ENCODE measurements at regions not wholly inside any gene's neighbourhood (a gene's known extent, or its start where the extent isn't known, plus 50 kb on each side); places are given as distances from the start of the nearest gene placed in this dataset.

- DNase-seq (ENCODE audit: insufficient read length, low spot score): no peak
- no peak for FAIRE-seq
- TF ChIP-seq POLR2A (IDR thresholded peaks at IDR 0.05; ENCODE audit: low read depth, low read length): no peak
Observed at GRCh38 chr1:106254748-106255147, 801.7 kb upstream of the PRMT6 start.

GRCh38 chr1:106266786-106267185 lies 789.7 kb upstream of the PRMT6 start:
- TF ChIP-seq POLR2A (IDR thresholded peaks at IDR 0.05; ENCODE audit: low read depth, low read length): no peak
- FAIRE-seq: no peak
- DNase-seq (ENCODE audit: insufficient read length, low spot score): no peak

GRCh38 chr1:106268070-106268469 lies 788.4 kb upstream of the PRMT6 start:
- DNase-seq (ENCODE audit: insufficient read length, low spot score) (no peak), FAIRE-seq (no peak)

GRCh38 chr1:106276871-106277270 lies 779.6 kb upstream of the PRMT6 start:
- no peak for FAIRE-seq
- TF ChIP-seq POLR2A (IDR thresholded peaks at IDR 0.05; ENCODE audit: low read depth, low read length): no peak
- DNase-seq (ENCODE audit: insufficient read length, low spot score): no peak

More at GRCh38 chr1:106268070-106268469, 788.4 kb upstream of the PRMT6 start:
- no peak for TF ChIP-seq POLR2A (IDR thresholded peaks at IDR 0.05; ENCODE audit: low read depth, low read length)

- FAIRE-seq (no peak), DNase-seq (ENCODE audit: insufficient read length, low spot score) (no peak)
- no peak for TF ChIP-seq POLR2A (IDR thresholded peaks at IDR 0.05; ENCODE audit: low read depth, low read length)
Observed at GRCh38 chr1:106277786-106278185, 778.7 kb upstream of the PRMT6 start.

GRCh38 chr1:106278716-106279115 lies 777.8 kb upstream of the PRMT6 start:
- DNase-seq (ENCODE audit: insufficient read length, low spot score) (no peak), FAIRE-seq (no peak)
- TF ChIP-seq POLR2A (IDR thresholded peaks at IDR 0.05; ENCODE audit: low read depth, low read length): no peak

- no peak for TF ChIP-seq POLR2A (IDR thresholded peaks at IDR 0.05; ENCODE audit: low read depth, low read length)
- no peak for DNase-seq (ENCODE audit: insufficient read length, low spot score)
- FAIRE-seq: no peak
Observed at GRCh38 chr1:106289265-106289928, 767.1 kb upstream of the PRMT6 start.

- FAIRE-seq (no peak), DNase-seq (ENCODE audit: insufficient read length, low spot score) (no peak)
- no peak for TF ChIP-seq POLR2A (IDR thresholded peaks at IDR 0.05; ENCODE audit: low read depth, low read length)
Observed at GRCh38 chr1:106290805-106291501, 765.5 kb upstream of the PRMT6 start.

- no peak for DNase-seq (ENCODE audit: insufficient read length, low spot score)
Observed at GRCh38 chr1:106292130-106292529, 764.3 kb upstream of the PRMT6 start.

GRCh38 chr1:106296431-106296830 lies 760.0 kb upstream of the PRMT6 start:
- DNase-seq (ENCODE audit: insufficient read length, low spot score) (no peak), FAIRE-seq (no peak)

More at GRCh38 chr1:106292130-106292529, 764.3 kb upstream of the PRMT6 start:
- no peak for TF ChIP-seq POLR2A (IDR thresholded peaks at IDR 0.05; ENCODE audit: low read depth, low read length)
- no peak for FAIRE-seq

GRCh38 chr1:106304106-106304505 lies 752.4 kb upstream of the PRMT6 start:
- TF ChIP-seq POLR2A (IDR thresholded peaks at IDR 0.05; ENCODE audit: low read depth, low read length): no peak
- no peak for DNase-seq (ENCODE audit: insufficient read length, low spot score)
- FAIRE-seq: no peak

More at GRCh38 chr1:106296431-106296830, 760.0 kb upstream of the PRMT6 start:
- TF ChIP-seq POLR2A (IDR thresholded peaks at IDR 0.05; ENCODE audit: low read depth, low read length): no peak

- no peak for TF ChIP-seq POLR2A (IDR thresholded peaks at IDR 0.05; ENCODE audit: low read depth, low read length)
- FAIRE-seq (no peak), DNase-seq (ENCODE audit: insufficient read length, low spot score) (no peak)
Observed at GRCh38 chr1:106319612-106320011, 736.9 kb upstream of the PRMT6 start.

GRCh38 chr1:106325600-106325999 lies 730.9 kb upstream of the PRMT6 start:
- no peak for DNase-seq (ENCODE audit: insufficient read length, low spot score)
- TF ChIP-seq POLR2A (IDR thresholded peaks at IDR 0.05; ENCODE audit: low read depth, low read length): no peak
- FAIRE-seq: no peak

- FAIRE-seq (no peak), DNase-seq (ENCODE audit: insufficient read length, low spot score) (no peak)
- TF ChIP-seq POLR2A (IDR thresholded peaks at IDR 0.05; ENCODE audit: low read depth, low read length): no peak
Observed at GRCh38 chr1:106344494-106344893, 712.0 kb upstream of the PRMT6 start.

- FAIRE-seq: no peak
- TF ChIP-seq POLR2A (IDR thresholded peaks at IDR 0.05; ENCODE audit: low read depth, low read length): no peak
- no peak for DNase-seq (ENCODE audit: insufficient read length, low spot score)
Observed at GRCh38 chr1:106360252-106360651, 696.2 kb upstream of the PRMT6 start.
